Panc1 (cell line): ENCODE measurements at regions not wholly inside any gene's neighbourhood (a gene's known extent, or its start where the extent isn't known, plus 50 kb on each side); places are given as distances from the start of the nearest gene placed in this dataset.

Experiments used
- CTCF ChIP-seq: fragments of 450-650 bp; IDR thresholded peaks from 2 replicates; pipeline ENCODE4 v1.5.1; 2017; ENCODE audit warnings: mild to moderate bottlenecking
- POLR2AphosphoS5 ChIP-seq: IDR thresholded peaks from 2 replicates; pipeline ENCODE4 v1.6.1; 2012; ENCODE audit warnings: mild to moderate bottlenecking, low read depth, low read length, moderate library complexity
- SIN3A ChIP-seq: IDR thresholded peaks from 2 replicates; pipeline ENCODE4 v1.6.1; 2012; ENCODE audit warnings: low read depth, mild to moderate bottlenecking, low read length, moderate library complexity, borderline replicate concordance; ENCODE audit not compliant: insufficient read depth
- TF ChIP-seq, protein P1 (sequence below), 2 experiments: IDR thresholded peaks; 2 replicates each; pipeline ENCODE4 v1.6.1; 2011 to 2012; ENCODE audit warnings: low read depth in 2 of 2, control low read depth in 1 of 2, low read length in 1 of 2, mild to moderate bottlenecking in 1 of 2, moderate library complexity in 1 of 2; ENCODE audit not compliant: insufficient read depth in 1 of 2

GRCh38 chr2:126048719-126049118, 607.2 kb upstream of the GYPC start:
- TF ChIP-seq CTCF (no peak), POLR2AphosphoS5 (no peak), SIN3A (no peak)
- TF ChIP-seq, protein P1, sequence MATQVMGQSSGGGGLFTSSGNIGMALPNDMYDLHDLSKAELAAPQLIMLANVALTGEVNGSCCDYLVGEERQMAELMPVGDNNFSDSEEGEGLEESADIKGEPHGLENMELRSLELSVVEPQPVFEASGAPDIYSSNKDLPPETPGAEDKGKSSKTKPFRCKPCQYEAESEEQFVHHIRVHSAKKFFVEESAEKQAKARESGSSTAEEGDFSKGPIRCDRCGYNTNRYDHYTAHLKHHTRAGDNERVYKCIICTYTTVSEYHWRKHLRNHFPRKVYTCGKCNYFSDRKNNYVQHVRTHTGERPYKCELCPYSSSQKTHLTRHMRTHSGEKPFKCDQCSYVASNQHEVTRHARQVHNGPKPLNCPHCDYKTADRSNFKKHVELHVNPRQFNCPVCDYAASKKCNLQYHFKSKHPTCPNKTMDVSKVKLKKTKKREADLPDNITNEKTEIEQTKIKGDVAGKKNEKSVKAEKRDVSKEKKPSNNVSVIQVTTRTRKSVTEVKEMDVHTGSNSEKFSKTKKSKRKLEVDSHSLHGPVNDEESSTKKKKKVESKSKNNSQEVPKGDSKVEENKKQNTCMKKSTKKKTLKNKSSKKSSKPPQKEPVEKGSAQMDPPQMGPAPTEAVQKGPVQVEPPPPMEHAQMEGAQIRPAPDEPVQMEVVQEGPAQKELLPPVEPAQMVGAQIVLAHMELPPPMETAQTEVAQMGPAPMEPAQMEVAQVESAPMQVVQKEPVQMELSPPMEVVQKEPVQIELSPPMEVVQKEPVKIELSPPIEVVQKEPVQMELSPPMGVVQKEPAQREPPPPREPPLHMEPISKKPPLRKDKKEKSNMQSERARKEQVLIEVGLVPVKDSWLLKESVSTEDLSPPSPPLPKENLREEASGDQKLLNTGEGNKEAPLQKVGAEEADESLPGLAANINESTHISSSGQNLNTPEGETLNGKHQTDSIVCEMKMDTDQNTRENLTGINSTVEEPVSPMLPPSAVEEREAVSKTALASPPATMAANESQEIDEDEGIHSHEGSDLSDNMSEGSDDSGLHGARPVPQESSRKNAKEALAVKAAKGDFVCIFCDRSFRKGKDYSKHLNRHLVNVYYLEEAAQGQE (IDR thresholded peaks at IDR 0.05; ENCODE audit: insufficient read depth in 1 of 2, low read depth in 2 of 2, low read length in 1 of 2) = no peak
